CD4-positive, alpha-beta T cell treated with Interleukin-6 at 100 ng/mL for 8 hours (primary cell): ENCODE measurements at regions not wholly inside any gene's neighbourhood (a gene's known extent, or its start where the extent isn't known, plus 50 kb on each side); places are given as distances from the start of the nearest gene placed in this dataset.

ENCODE experiments used
- DNase-seq: peaks from one replicate; pipeline ENCODE4 v3.0.0-alpha.2; 2020; ENCODE audit warnings: mixed read lengths, low spot score

GRCh38 chr9:118187408-118187807, 483.2 kb downstream of the TLR4 start:
- no peak for DNase-seq

GRCh38 chr9:118189615-118190014, 485.4 kb downstream of the TLR4 start:
- DNase-seq: no peak

- no peak for DNase-seq
These were observed 488.6 kb downstream of the TLR4 start for GRCh38 chr9:118192807-118193206.

DNA sequence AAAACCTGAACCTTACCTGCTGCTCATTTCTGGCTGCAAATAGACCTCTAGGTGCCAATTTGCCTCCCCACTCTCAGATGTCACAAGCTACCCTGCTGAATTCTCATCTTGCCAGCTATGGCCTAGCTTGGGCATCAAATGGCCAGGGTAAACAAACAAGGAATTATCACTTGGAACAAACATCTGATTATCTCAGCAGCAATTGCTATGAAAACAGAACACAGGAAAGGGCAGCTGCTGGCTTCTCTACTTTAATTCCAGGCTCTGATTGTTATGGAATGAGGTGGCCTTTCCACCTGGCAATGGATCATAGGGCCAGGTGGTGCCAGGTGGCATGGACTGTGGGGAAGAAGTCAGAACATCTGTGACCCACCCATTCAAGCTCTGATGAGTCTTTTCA, 505.1 kb downstream of the TLR4 start:
- DNase-seq: no peak

GRCh38 chr9:118215549-118215948, 511.3 kb downstream of the TLR4 start:
- no peak for DNase-seq

- no peak for DNase-seq
These were observed 518.2 kb downstream of the TLR4 start for GRCh38 chr9:118222375-118222774.

- no peak for DNase-seq
These were observed 518.9 kb downstream of the TLR4 start for GRCh38 chr9:118223111-118223510.

GRCh38 chr9:118230329-118230728, 526.1 kb downstream of the TLR4 start:
- no peak for DNase-seq

- DNase-seq: no peak
These were observed 532.4 kb downstream of the TLR4 start for GRCh38 chr9:118236625-118237024.

- DNase-seq: no peak
These were observed 533.9 kb downstream of the TLR4 start for GRCh38 chr9:118238139-118238538.

GRCh38 chr9:118252027-118252426, 547.8 kb downstream of the TLR4 start:
- DNase-seq: no peak

GRCh38 chr9:118262191-118262590, 558.0 kb downstream of the TLR4 start:
- DNase-seq: no peak

GRCh38 chr9:118263949-118264348, 559.7 kb downstream of the TLR4 start:
- no peak for DNase-seq

DNA sequence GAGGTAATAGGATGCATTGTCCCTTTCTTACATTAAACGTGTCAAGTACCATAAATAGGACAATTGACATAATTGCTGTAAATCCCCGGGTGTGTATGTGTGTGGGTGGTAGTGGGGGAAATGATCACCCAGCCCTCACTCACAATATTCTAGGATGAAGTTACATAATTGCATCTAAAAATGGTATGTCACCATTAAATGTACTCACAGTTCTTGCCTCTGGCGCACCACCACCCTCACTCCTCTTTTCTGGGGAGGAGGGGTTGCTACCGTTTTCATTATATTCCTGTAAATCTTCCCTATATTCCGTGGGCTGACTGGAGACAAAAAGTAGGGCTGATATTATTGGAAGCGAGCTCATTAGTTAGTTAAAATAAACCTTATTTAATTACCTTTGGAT, 563.8 kb downstream of the TLR4 start:
- no peak for DNase-seq

GRCh38 chr9:118269623-118270022, 565.4 kb downstream of the TLR4 start:
- DNase-seq: no peak

GRCh38 chr9:118271331-118271730, 567.1 kb downstream of the TLR4 start:
- no peak for DNase-seq

DNA sequence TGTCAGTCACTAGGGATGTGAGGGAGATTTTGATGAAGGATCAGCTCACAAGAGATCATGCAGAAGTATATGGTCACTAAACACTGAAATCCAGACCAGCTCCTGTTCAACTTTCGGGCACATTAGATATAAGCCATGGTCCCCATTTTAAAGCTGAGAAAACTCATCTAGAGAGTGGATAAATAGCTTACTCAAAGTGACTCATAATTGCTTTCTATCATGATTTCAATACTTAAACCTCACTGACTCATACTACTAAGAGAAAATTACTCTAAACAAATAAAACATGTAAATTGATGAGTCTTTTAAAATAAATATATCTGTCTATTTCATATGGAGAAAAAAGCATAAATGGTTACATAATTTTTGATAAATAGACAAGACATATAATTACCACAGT, 567.7 kb downstream of the TLR4 start:
- DNase-seq: no peak

- no peak for DNase-seq
These were observed 568.8 kb downstream of the TLR4 start for GRCh38 chr9:118273048-118273447.

GRCh38 chr9:118276784-118277183, 572.6 kb downstream of the TLR4 start:
- no peak for DNase-seq

GRCh38 chr9:118281772-118282171, 577.6 kb downstream of the TLR4 start:
- no peak for DNase-seq

GRCh38 chr9:118283488-118283887, 579.3 kb downstream of the TLR4 start:
- DNase-seq: no peak

GRCh38 chr9:118290116-118290515, 585.9 kb downstream of the TLR4 start:
- DNase-seq: no peak

DNA sequence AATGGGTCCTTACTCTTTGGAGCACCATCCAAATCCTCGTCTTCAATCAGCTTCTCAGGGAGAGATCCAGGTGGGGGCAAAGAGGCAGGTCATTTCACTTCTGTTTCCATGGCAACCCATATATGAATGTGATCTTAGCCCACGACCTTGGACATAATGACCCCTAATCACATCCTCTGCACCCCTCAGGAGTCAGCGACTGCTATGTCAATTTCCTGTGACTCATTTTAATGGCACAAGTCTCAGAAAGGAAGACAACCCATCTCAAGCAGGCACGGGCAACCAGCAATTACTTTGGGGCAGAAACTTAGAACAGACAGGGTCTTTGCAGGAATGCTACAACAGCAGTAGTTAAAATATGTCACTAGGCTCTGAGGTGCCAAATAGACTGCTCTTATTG, 591.2 kb downstream of the TLR4 start:
- DNase-seq: no peak

- no peak for DNase-seq
These were observed 598.5 kb downstream of the TLR4 start for GRCh38 chr9:118302721-118303120.

DNA sequence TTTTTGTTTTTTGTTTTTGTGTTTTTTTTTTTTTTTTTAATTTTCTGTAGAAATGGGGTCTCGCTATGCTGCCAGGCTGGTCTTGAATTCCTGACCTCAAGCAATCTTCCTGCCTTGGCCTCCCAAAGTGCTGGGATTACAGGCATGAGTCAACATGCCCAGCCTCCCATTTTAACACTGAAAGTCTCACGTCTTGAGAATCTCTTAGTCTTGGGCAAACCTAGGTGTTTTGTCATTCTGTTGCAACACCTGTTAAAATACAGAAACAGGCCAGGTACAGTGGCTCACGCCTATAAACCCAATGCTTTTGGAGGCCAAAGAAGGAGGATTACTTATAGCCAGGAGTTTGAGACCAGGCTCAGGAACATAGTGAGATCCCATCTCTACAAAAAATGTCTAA, 599.0 kb downstream of the TLR4 start:
- DNase-seq: no peak
